T-helper 2 cell treated with Interferon-gamma antibody and Interleukin-4, amounts not matched to agents 5 μg/mL and 100 μg/mL, for 36 hours (primary cell): ENCODE measurements at regions not wholly inside any gene's neighbourhood (a gene's known extent, or its start where the extent isn't known, plus 50 kb on each side); places are given as distances from the start of the nearest gene placed in this dataset.

Experiments used
- DNase-seq: peaks from one replicate; pipeline ENCODE4 v3.0.0; 2021; ENCODE audit warnings: low spot score
- H3K27ac Mint-ChIP-seq: one replicate; pipeline ENCODE4 v1.8.0; 2021; ENCODE audit warnings: mild to moderate bottlenecking, mixed read lengths
- H3K27me3 Mint-ChIP-seq: one replicate; pipeline ENCODE4 v1.8.0; 2021; ENCODE audit warnings: low read depth, mixed read lengths
- H3K36me3 Mint-ChIP-seq: one replicate; pipeline ENCODE4 v1.8.0; 2021; ENCODE audit warnings: low read depth, mixed read lengths
- H3K4me1 Mint-ChIP-seq: one replicate; pipeline ENCODE4 v1.8.0; 2021; ENCODE audit warnings: low read depth, mixed read lengths
- H3K4me3 Mint-ChIP-seq: one replicate; pipeline ENCODE4 v1.8.0; 2022; ENCODE audit warnings: mild to moderate bottlenecking, moderate library complexity, mixed read lengths
- H3K9me3 Mint-ChIP-seq: one replicate; pipeline ENCODE4 v1.8.0; 2021; ENCODE audit warnings: mixed read lengths

- Mint-ChIP-seq H3K27ac (no peak overlapping the region), H3K4me1 (no peaks in the 10 kb centered on the region), H3K9me3 (peaks cover 3% of the 10 kb centered on the region), H3K27me3 (peaks cover 13% of the 10 kb centered on the region), H3K36me3 (no peaks in the 10 kb centered on the region), H3K4me3 (no peak overlapping the region)
- DNase-seq = no peak
These were observed 50.0 kb upstream of the INSIG1 start for GRCh38 chr7:155247479-155248365.
